ENCODE measurements at regions not wholly inside any gene's neighbourhood (a gene's known extent, or its start where the extent isn't known, plus 50 kb on each side); places are given as distances from the start of the nearest gene placed in this dataset.

GRCh38 chr4:136424052-136424451, 1108.2 kb downstream of the PCDH18 start:
- no peak for TF ChIP-seq TAF1 (IDR thresholded peaks at IDR 0.05; ENCODE audit: borderline replicate concordance, low read depth, low read length)
- TF ChIP-seq POLR2A (IDR thresholded peaks at IDR 0.05; ENCODE audit: low read depth, low read length), result no peak
- TF ChIP-seq ATF2 (IDR thresholded peaks at IDR 0.05; ENCODE audit: low read length), result no peak
